Upper lobe of left lung (tissue), 6 donors: ENCODE measurements at regions not wholly inside any gene's neighbourhood (a gene's known extent, or its start where the extent isn't known, plus 50 kb on each side); places are given as distances from the start of the nearest gene placed in this dataset.

Source experiments
- ATAC-seq, 2 donors: fragments of 200-7000 bp; cut with Tn5 transposase; one replicate each; pipeline ENCODE4 v1.9.1; 2022; ENCODE audit warnings: mild to moderate bottlenecking in 2 of 2, moderate library complexity in 2 of 2; ENCODE audit not compliant: low FRiP score in 2 of 2
- DNase-seq, 2 donors: peaks; one replicate each; pipeline ENCODE4 v3.0.0-alpha.2; 2019 to 2020
- H3K27ac ChIP-seq, 4 donors: fragments of 200-600 bp; sonication (generic); one replicate each; pipeline ENCODE4 v1.5.1; 2016 to 2019
- H3K27me3 ChIP-seq, 4 donors: fragments of 200-600 bp; sonication (generic); one replicate each; pipeline ENCODE4 v1.5.1; 2017 to 2019
- H3K36me3 ChIP-seq, 4 donors: fragments of 200-600 bp; sonication (generic); one replicate each; pipeline ENCODE4 v1.5.1; 2016 to 2019
- H3K4me1 ChIP-seq, 4 donors: fragments of 200-600 bp; sonication (generic); one replicate each; pipeline ENCODE4 v1.5.1; 2018 to 2019
- H3K4me3 ChIP-seq, 4 donors: fragments of 200-600 bp; sonication (generic); one replicate each; pipeline ENCODE4 v1.5.1; 2017 to 2019; ENCODE audit warnings: mild to moderate bottlenecking in 2 of 4, moderate library complexity in 1 of 4
- H3K9me3 ChIP-seq, 4 donors: fragments of 200-600 bp; sonication (generic); one replicate each; pipeline ENCODE4 v1.5.1; 2018 to 2019
- EP300 ChIP-seq, 4 donors: sonication (generic); formaldehyde crosslinking; IDR thresholded peaks; one replicate each; pipeline ENCODE4 v1.5.1; 2017; ENCODE audit warnings: antibody characterized with exemption in 4 of 4, control low read depth in 2 of 4
- POLR2A ChIP-seq, 4 donors: fragments of 450-650 bp; IDR thresholded peaks; one replicate each; pipeline ENCODE4 v1.5.1; 2016 to 2017; ENCODE audit warnings: antibody characterized with exemption in 4 of 4, mild to moderate bottlenecking in 2 of 4
- POLR2AphosphoS5 ChIP-seq, 2 donors: sonication (generic); formaldehyde crosslinking; IDR thresholded peaks; one replicate each; pipeline ENCODE4 v1.5.1; 2017; ENCODE audit warnings: antibody characterized with exemption in 2 of 2
- WGBS, 2 donors: methylation state at CpG; one replicate each; pipeline ENCODE4 v1.1.5; 2017 to 2018; 5-methylcytosine and 5-hydroxymethylcytosine counted together
- TF ChIP-seq, protein P1 (sequence below), 6 experiments: fragments of 450-650 bp in 4 of 6; fragments of 200-600 bp in 2 of 6; sonication (generic) in 2 of 6; IDR thresholded peaks; one replicate each; pipeline ENCODE4 v1.5.1; 2016 to 2019; ENCODE audit warnings: antibody characterized with exemption in 6 of 6
- donor health status: DM: no; HTN: no; CAD: no; lungs with moderate emphysema.
- donor health status: DM: no; HTN: yes; CAD: no; lungs with severe emphysema.

DNA sequence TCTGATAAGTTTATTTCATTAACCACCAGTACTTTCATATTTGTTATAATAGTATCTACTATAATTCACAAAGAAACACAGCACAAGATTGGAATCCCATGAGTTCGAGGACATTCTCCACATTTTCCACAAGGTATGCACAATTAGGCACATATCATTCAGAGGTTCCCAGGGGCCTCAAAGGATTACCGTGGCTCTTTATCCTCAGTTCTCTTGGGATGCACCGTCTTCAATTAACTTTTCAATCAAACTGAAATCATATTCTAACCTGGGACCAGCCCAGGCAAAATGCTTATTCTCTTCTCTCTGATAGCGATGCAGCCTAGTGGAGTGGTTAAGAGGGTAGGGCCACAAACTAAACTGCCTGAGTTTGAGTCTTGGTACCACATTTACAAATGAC, 242.6 kb upstream of the RASGEF1B start:
- Histone ChIP-seq H3K27me3 (no peaks in the 10 kb centered on the region), H3K27ac (no peak overlapping the region), H3K4me1 (peaks cover 0 to 8% (median 2%) of the 10 kb centered on the region in 4 donors), H3K9me3 (no peaks in the 10 kb centered on the region), H3K4me3 (no peak overlapping the region), H3K36me3 (no peaks in the 10 kb centered on the region)
- no peak for DNase-seq
- TF ChIP-seq EP300 (IDR thresholded peaks at IDR 0.05), result no peak
- no peak for TF ChIP-seq POLR2AphosphoS5 (IDR thresholded peaks at IDR 0.05)
- TF ChIP-seq POLR2A (IDR thresholded peaks at IDR 0.05), result no peak
- TF ChIP-seq, protein P1, sequence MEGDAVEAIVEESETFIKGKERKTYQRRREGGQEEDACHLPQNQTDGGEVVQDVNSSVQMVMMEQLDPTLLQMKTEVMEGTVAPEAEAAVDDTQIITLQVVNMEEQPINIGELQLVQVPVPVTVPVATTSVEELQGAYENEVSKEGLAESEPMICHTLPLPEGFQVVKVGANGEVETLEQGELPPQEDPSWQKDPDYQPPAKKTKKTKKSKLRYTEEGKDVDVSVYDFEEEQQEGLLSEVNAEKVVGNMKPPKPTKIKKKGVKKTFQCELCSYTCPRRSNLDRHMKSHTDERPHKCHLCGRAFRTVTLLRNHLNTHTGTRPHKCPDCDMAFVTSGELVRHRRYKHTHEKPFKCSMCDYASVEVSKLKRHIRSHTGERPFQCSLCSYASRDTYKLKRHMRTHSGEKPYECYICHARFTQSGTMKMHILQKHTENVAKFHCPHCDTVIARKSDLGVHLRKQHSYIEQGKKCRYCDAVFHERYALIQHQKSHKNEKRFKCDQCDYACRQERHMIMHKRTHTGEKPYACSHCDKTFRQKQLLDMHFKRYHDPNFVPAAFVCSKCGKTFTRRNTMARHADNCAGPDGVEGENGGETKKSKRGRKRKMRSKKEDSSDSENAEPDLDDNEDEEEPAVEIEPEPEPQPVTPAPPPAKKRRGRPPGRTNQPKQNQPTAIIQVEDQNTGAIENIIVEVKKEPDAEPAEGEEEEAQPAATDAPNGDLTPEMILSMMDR (IDR thresholded peaks at IDR 0.05), result no peak
- ATAC-seq, result no peak
- 88 to 90% methylated on average over 4 of the region's 4 CpGs for WGBS, 2 donors

DNA sequence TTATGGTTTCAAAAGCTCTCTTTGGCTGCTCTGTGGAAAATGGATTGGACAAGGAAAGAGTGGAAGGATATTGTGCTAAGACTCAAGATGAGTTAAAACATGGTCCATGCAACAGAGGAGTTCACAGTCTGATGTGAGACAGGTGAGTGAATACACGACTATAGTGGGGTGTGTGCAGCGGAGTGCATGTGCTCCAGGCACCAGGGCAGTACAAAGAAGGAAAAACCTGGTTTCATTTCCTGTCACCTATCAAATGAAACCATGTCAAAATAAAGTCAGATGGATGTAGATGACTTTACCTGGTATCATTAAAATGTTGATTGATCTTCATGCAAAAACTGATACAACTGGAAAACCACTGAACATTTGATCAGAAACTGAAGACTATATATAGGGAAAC, 241.0 kb upstream of the RASGEF1B start:
- H3K36me3 ChIP-seq, result no peaks in the 10 kb centered on the region
- WGBS, 2 donors, result 92 to 97% methylated on average over 2 of the region's 2 CpGs

DNA sequence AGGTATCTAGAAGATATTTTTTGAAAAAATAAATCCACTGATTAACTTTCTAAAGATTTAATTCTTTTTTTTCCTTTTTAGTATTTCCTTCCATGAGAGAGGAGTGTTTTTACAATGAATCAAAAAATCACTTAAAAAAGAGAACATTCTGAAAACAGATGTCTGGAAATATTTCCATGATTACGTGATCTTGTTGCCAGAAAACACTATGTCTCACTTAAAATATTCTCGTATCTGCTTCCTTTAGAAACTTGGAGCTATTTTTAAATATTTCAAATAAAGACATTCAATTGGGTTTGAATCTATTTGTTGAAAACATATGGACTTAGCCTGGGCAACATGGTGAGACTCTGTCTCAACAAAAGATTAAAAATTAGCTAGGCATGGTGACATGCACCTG, 232.8 kb upstream of the RASGEF1B start:
- Histone ChIP-seq H3K36me3 (no peaks in the 10 kb centered on the region), H3K4me3 (no peak overlapping the region), H3K9me3 (no peaks in the 10 kb centered on the region), H3K27ac (no peak overlapping the region), H3K27me3 (no peaks in the 10 kb centered on the region), H3K4me1 (no peaks in the 10 kb centered on the region)
- WGBS, 2 donors, result 69 to 73% methylated on average over 2 of the region's 2 CpGs
- ATAC-seq (no peak), DNase-seq (no peak)
- TF ChIP-seq EP300 (IDR thresholded peaks at IDR 0.05) (no peak), POLR2AphosphoS5 (IDR thresholded peaks at IDR 0.05) (no peak), POLR2A (IDR thresholded peaks at IDR 0.05) (no peak)
- TF ChIP-seq, protein P1 (IDR thresholded peaks at IDR 0.05), result no peak

More for the DNA sequence above, 241.0 kb upstream of the RASGEF1B start:
- Histone ChIP-seq H3K4me3 (no peak overlapping the region), H3K4me1 (peaks cover 0 to 8% (median 2%) of the 10 kb centered on the region in 4 donors), H3K27ac (no peak overlapping the region), H3K27me3 (no peaks in the 10 kb centered on the region), H3K9me3 (no peaks in the 10 kb centered on the region)
- TF ChIP-seq EP300 (IDR thresholded peaks at IDR 0.05) (no peak), POLR2AphosphoS5 (IDR thresholded peaks at IDR 0.05) (no peak), POLR2A (IDR thresholded peaks at IDR 0.05) (no peak)
- TF ChIP-seq, protein P1 (IDR thresholded peaks at IDR 0.05), result no peak
- DNase-seq (no peak), ATAC-seq (no peak)

DNA sequence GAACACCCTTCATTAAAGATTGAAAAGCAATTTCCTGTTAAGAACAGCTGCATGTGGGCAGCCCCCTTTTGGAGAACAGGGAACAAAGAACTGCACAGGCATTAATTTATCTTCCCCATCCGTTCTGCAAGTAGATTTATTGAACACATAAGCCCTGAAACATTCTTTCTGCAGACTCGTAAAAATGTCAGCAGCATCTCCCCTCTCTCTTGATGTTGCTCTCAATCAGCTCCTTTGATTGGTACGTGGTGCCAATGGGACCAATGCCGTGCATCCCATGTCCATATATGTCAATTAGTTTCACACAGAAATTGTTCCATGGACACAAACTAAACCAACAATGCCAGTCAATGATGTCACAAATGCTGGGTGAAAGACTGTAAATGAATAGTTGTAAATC, 228.5 kb upstream of the RASGEF1B start:
- H3K27me3 ChIP-seq, result no peaks in the 10 kb centered on the region
- no peaks in the 10 kb centered on the region for H3K4me1 ChIP-seq
- H3K4me3 ChIP-seq, result no peak overlapping the region
- no peak for DNase-seq
- no peaks in the 10 kb centered on the region for H3K36me3 ChIP-seq
- H3K9me3 ChIP-seq, result no peaks in the 10 kb centered on the region
- WGBS, 2 donors, result 76 to 90% methylated on average over 4 of the region's 4 CpGs
- TF ChIP-seq EP300 (IDR thresholded peaks at IDR 0.05) (no peak), POLR2AphosphoS5 (IDR thresholded peaks at IDR 0.05) (no peak), POLR2A (IDR thresholded peaks at IDR 0.05) (no peak)
- TF ChIP-seq, protein P1 (IDR thresholded peaks at IDR 0.05), result no peak
- ATAC-seq, result no peak
- no peak overlapping the region for H3K27ac ChIP-seq

- TF ChIP-seq POLR2A (IDR thresholded peaks at IDR 0.05) (no peak), EP300 (IDR thresholded peaks at IDR 0.05) (no peak), POLR2AphosphoS5 (IDR thresholded peaks at IDR 0.05) (no peak)
- TF ChIP-seq, protein P1 (IDR thresholded peaks at IDR 0.05), result no peak
- Histone ChIP-seq H3K9me3 (no peaks in the 10 kb centered on the region), H3K36me3 (no peaks in the 10 kb centered on the region), H3K4me3 (no peak overlapping the region), H3K4me1 (no peaks in the 10 kb centered on the region), H3K27ac (no peak overlapping the region), H3K27me3 (no peaks in the 10 kb centered on the region)
- 81 to 85% methylated on average over 5 to 6 of the region's 6 CpGs for WGBS, 2 donors
- no peak for ATAC-seq
- DNase-seq, result no peak
Measured at GRCh38 chr4:81698538-81699296, 227.0 kb upstream of the RASGEF1B start.
